NCI-H2171 treated with DMSO at 0.1 percent for 48 hours (cell line): ENCODE measurements at regions not wholly inside any gene's neighbourhood (a gene's known extent, or its start where the extent isn't known, plus 50 kb on each side); places are given as distances from the start of the nearest gene placed in this dataset.
"Not testable (repeated sequence)": the region's sequence is repeated elsewhere in the genome, so short reads cannot be mapped to it uniquely, and the experiment has no call there.

ENCODE experiments used
- DNase-seq: peaks from one replicate; lab custom pipeline; 2025; lab: John Stamatoyannopoulos, UW

- no peak for DNase-seq
Observed at GRCh38 chr10:21405981-21406380, 119.5 kb downstream of the SKIDA1 start.

- no peak for DNase-seq
Observed at GRCh38 chr10:21403256-21404015, 122.0 kb downstream of the SKIDA1 start.

GRCh38 chr10:21402606-21403083 is 122.8 kb downstream of the SKIDA1 start:
- peak; percentile 35 for DNase-seq

- DNase-seq = no peak
Observed at GRCh38 chr10:21401196-21401595, 124.3 kb downstream of the SKIDA1 start.

- DNase-seq = no peak
Observed at GRCh38 chr10:21399392-21400035, 126.0 kb downstream of the SKIDA1 start.

- no peak for DNase-seq
Observed at GRCh38 chr10:21398563-21399231, 126.8 kb downstream of the SKIDA1 start.

- no peak for DNase-seq
Observed at GRCh38 chr10:21396889-21397288, 128.6 kb downstream of the SKIDA1 start.

GRCh38 chr10:21393931-21394330 is 131.6 kb downstream of the SKIDA1 start:
- DNase-seq = no peak

GRCh38 chr10:21388589-21388988 is 136.9 kb downstream of the SKIDA1 start:
- no peak for DNase-seq

- no peak for DNase-seq
Observed at GRCh38 chr10:21387868-21388267, 137.6 kb downstream of the SKIDA1 start.

- DNase-seq = no peak
Observed at GRCh38 chr10:21385996-21386585, 139.4 kb downstream of the SKIDA1 start.

- no peak for DNase-seq
Observed at GRCh38 chr10:21385536-21385935, 139.9 kb downstream of the SKIDA1 start.

GRCh38 chr10:21379143-21379542 is 146.3 kb downstream of the SKIDA1 start:
- no peak for DNase-seq

GRCh38 chr10:21375274-21375673 is 150.2 kb downstream of the SKIDA1 start:
- DNase-seq = not testable (repeated sequence)

- DNase-seq = not testable (repeated sequence)
Observed at GRCh38 chr10:21373881-21374280, 151.6 kb downstream of the SKIDA1 start.

- DNase-seq = no peak
Observed at GRCh38 chr10:21372651-21373410, 152.7 kb downstream of the SKIDA1 start.

GRCh38 chr10:21369697-21370096 is 155.8 kb downstream of the SKIDA1 start:
- no peak for DNase-seq

GRCh38 chr10:21368728-21369425 is 156.6 kb downstream of the SKIDA1 start:
- DNase-seq = no peak

GRCh38 chr10:21368022-21368582 is 157.4 kb downstream of the SKIDA1 start:
- DNase-seq = no peak

GRCh38 chr10:21366108-21366507 is 159.4 kb downstream of the SKIDA1 start:
- not testable (repeated sequence) for DNase-seq
